ENCODE measurements at regions not wholly inside any gene's neighbourhood (a gene's known extent, or its start where the extent isn't known, plus 50 kb on each side); places are given as distances from the start of the nearest gene placed in this dataset.

DNA sequence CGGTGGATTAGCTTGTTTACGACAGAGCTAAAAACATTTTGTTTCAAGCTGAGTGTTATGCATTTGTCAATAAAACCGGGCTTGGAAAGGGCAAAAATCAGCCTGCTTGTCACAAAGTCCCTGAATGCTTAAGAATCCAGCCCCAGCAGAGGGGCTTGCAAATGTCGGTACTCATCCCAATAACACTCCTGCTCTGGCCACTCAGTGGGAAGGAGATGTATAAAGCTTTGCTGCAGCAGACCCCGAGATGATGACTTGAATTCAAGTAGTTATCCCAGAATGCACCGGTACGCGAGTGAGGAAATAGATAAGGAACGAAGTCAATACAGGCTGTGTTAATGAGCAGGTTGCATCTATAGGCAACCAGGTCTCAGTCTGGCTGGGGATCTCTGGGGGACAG, 662.3 kb downstream of the CCSER2 start:
- no peaks in the 10 kb centered on the region for H3K79me2 ChIP-seq (ENCODE audit: insufficient read depth, low read length)
- Mint-ChIP-seq H3K27ac (no peak overlapping the region), H3K4me1 (no peaks in the 10 kb centered on the region), H3K9me3 (peaks cover 0 to 4% (median 0%) of the 10 kb centered on the region in 7 donors), H3K36me3 (no peaks in the 10 kb centered on the region), H3K27me3 (ENCODE audit: low read depth in 3 of 3) (no peaks in the 10 kb centered on the region), H3K4me3 (no peak overlapping the region)
- TF ChIP-seq, protein P1, sequence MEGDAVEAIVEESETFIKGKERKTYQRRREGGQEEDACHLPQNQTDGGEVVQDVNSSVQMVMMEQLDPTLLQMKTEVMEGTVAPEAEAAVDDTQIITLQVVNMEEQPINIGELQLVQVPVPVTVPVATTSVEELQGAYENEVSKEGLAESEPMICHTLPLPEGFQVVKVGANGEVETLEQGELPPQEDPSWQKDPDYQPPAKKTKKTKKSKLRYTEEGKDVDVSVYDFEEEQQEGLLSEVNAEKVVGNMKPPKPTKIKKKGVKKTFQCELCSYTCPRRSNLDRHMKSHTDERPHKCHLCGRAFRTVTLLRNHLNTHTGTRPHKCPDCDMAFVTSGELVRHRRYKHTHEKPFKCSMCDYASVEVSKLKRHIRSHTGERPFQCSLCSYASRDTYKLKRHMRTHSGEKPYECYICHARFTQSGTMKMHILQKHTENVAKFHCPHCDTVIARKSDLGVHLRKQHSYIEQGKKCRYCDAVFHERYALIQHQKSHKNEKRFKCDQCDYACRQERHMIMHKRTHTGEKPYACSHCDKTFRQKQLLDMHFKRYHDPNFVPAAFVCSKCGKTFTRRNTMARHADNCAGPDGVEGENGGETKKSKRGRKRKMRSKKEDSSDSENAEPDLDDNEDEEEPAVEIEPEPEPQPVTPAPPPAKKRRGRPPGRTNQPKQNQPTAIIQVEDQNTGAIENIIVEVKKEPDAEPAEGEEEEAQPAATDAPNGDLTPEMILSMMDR (IDR thresholded peaks at IDR 0.05) = no peak
- no peaks in the 10 kb centered on the region for H3K36me3 ChIP-seq (replicated peaks in 1 of 2; ENCODE audit: control insufficient read depth in 1 of 2, insufficient read depth in 2 of 2, low read length in 2 of 2)
- intact Hi-C loops (cut with micrococcal nuclease) = no loop called here
- H3K9me3 ChIP-seq (replicated peaks in 1 of 2; ENCODE audit: control insufficient read depth in 1 of 2, insufficient read depth in 1 of 2, low read length in 2 of 2) = no peaks in the 10 kb centered on the region
- no peaks in the 10 kb centered on the region for H4K20me1 ChIP-seq (ENCODE audit: insufficient read depth, low read length)
- H3K27me3 ChIP-seq (ENCODE audit: control insufficient read depth in 2 of 2, insufficient read depth in 2 of 2, low read length in 2 of 2) = no peaks in the 10 kb centered on the region
- H3K4me1 ChIP-seq (ENCODE audit: control insufficient read depth in 1 of 2, insufficient read depth in 2 of 2, low read length in 2 of 2) = no peaks in the 10 kb centered on the region
- H2AFZ ChIP-seq (ENCODE audit: insufficient read depth, low read depth, low read length, poor library complexity, severe bottlenecking) = no peak overlapping the region
- H3K9ac ChIP-seq (ENCODE audit: insufficient read depth, low read length, poor library complexity, severe bottlenecking) = no peak overlapping the region
- H3K4me3 ChIP-seq (replicated peaks in 1 of 3; ENCODE audit: low read depth in 2 of 3, low read length in 3 of 3) = no peak overlapping the region
- no peak overlapping the region for H3K27ac ChIP-seq (ENCODE audit: low read depth in 1 of 2, low read length in 2 of 2)
- DNase-seq = no peak
- no peak overlapping the region for H3K4me2 ChIP-seq (replicated peaks; ENCODE audit: extremely low read depth, low read length, poor library complexity, severe bottlenecking)
- WGBS (ENCODE audit: insufficient coverage) = 39% methylated on average over 8 of the region's 9 CpGs

DNA sequence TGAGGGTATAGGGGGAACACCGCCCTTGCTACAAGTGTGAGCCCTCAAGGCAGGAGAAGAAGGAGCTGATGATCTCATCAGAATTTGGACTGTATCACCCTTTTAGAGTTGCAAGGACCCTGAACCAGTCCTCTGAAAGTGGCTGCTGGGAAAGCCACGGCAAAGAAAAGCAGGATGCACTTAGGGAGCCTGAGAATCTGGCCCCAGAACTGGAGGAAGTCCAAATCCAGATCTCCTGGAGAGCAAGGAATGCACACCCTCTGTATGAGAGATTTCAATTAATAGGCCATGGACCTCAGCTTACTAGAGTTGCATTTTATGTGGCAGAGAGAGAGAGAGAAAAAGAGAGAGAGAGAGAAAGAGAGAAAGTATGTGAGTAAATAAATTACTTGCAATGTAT, 662.9 kb downstream of the CCSER2 start:
- Histone ChIP-seq H3K4me2 (replicated peaks; ENCODE audit: extremely low read depth, low read length, poor library complexity, severe bottlenecking) (no peak overlapping the region), H3K36me3 (replicated peaks in 1 of 2; ENCODE audit: control insufficient read depth in 1 of 2, insufficient read depth in 2 of 2, low read length in 2 of 2) (no peaks in the 10 kb centered on the region), H3K27ac (ENCODE audit: low read depth in 1 of 2, low read length in 2 of 2) (no peak overlapping the region), H3K9me3 (replicated peaks in 1 of 2; ENCODE audit: control insufficient read depth in 1 of 2, insufficient read depth in 1 of 2, low read length in 2 of 2) (no peaks in the 10 kb centered on the region), H3K27me3 (ENCODE audit: control insufficient read depth in 2 of 2, insufficient read depth in 2 of 2, low read length in 2 of 2) (no peaks in the 10 kb centered on the region), H4K20me1 (ENCODE audit: insufficient read depth, low read length) (no peaks in the 10 kb centered on the region), H3K4me3 (replicated peaks in 1 of 3; ENCODE audit: low read depth in 2 of 3, low read length in 3 of 3) (no peak overlapping the region), H3K4me1 (ENCODE audit: control insufficient read depth in 1 of 2, insufficient read depth in 2 of 2, low read length in 2 of 2) (no peaks in the 10 kb centered on the region), H2AFZ (ENCODE audit: insufficient read depth, low read depth, low read length, poor library complexity, severe bottlenecking) (no peak overlapping the region), H3K9ac (ENCODE audit: insufficient read depth, low read length, poor library complexity, severe bottlenecking) (no peak overlapping the region), H3K79me2 (ENCODE audit: insufficient read depth, low read length) (no peaks in the 10 kb centered on the region)
- 100% methylated on average over 1 of the region's 2 CpGs for WGBS (ENCODE audit: insufficient coverage)
- Mint-ChIP-seq H3K36me3 (no peaks in the 10 kb centered on the region), H3K27ac (no peak overlapping the region), H3K4me3 (no peak overlapping the region), H3K4me1 (no peaks in the 10 kb centered on the region), H3K9me3 (peaks cover 0 to 3% (median 0%) of the 10 kb centered on the region in 7 donors), H3K27me3 (ENCODE audit: low read depth in 3 of 3) (no peaks in the 10 kb centered on the region)
- TF ChIP-seq, protein P1 (IDR thresholded peaks at IDR 0.05) = no peak
- intact Hi-C loops (cut with micrococcal nuclease) = no loop called here
- no peak for DNase-seq
